HepG2 (cell line): ENCODE measurements at regions not wholly inside any gene's neighbourhood (a gene's known extent, or its start where the extent isn't known, plus 50 kb on each side); places are given as distances from the start of the nearest gene placed in this dataset.
"Not testable (repeated sequence)": the region's sequence is repeated elsewhere in the genome, so short reads cannot be mapped to it uniquely, and the experiment has no call there.

Experiments
- ATAC-seq: fragments of 200-7000 bp; cut with Tn5 transposase; 3 replicates; pipeline ENCODE4 v1.9.1; 2020; ENCODE audit warnings: mild to moderate bottlenecking, moderate library complexity
- BruUV-seq: library from RNA; stranded (reverse); fragments of 400-500 nt; replicated peaks from 2 replicates; lab custom pipeline; 2021; lab: Mats Ljungman, UMichigan
- CTCF ChIA-PET: fragments of 300-600 bp; formaldehyde crosslinking; extraction: SDS; loops from one replicate; lab custom pipeline; 2021; ENCODE audit warnings: low total read pairs, inconsistent platforms, low intra/inter-chr PET ratio; lab: Yijun Ruan, JAX
- POLR2A ChIA-PET: fragments of 350-600 bp; sonication (Branson Sonifier 250); formaldehyde crosslinking; loops from one replicate; lab custom pipeline; 2020; ENCODE audit warnings: antibody characterized with exemption, inconsistent platforms; lab: Yijun Ruan, JAX
- DNase-seq: peaks from one replicate; pipeline ENCODE4 v3.0.0-alpha.2; 2015; ENCODE audit warnings: low spot score
- FAIRE-seq: peaks from 3 replicates; lab custom pipeline; 2011; peaks lifted over from hg19 to GRCh38; lab: Jason Lieb, UNC
- H2AFZ ChIP-seq: one replicate; pipeline ENCODE4 v1.6.1; 2011; ENCODE audit warnings: low read length, inconsistent platforms
- H3K27ac ChIP-seq: fragments of 300-600 bp; 3 replicates; pipeline ENCODE4 v1.8.0; 2011; ENCODE audit warnings: mixed run types, mild to moderate bottlenecking, mixed read lengths, low read length, inconsistent platforms; ENCODE audit not compliant: insufficient read depth; ENCODE audit errors: extremely low read length
- H3K27me3 ChIP-seq, 2 experiments: fragments of 200-600 bp in 1 of 2; 2 replicates in 1 of 2; 3 replicates in 1 of 2; pipeline versions ENCODE4 v1.6.0 to v1.8.0; 2011; ENCODE audit warnings: low read length in 2 of 2, mild to moderate bottlenecking in 2 of 2, moderate library complexity in 2 of 2, inconsistent platforms in 1 of 2; ENCODE audit not compliant: insufficient read depth in 2 of 2, control insufficient read depth in 1 of 2
- H3K36me3 ChIP-seq, 2 experiments: fragments of 200-600 bp in 1 of 2; replicated peaks in 1 of 2; 2 replicates in 1 of 2; 3 replicates in 1 of 2; pipeline versions ENCODE4 v1.5.1 to v1.8.0; 2011; ENCODE audit warnings: low read length in 2 of 2, inconsistent platforms in 1 of 2; ENCODE audit not compliant: insufficient read depth in 2 of 2, control insufficient read depth in 1 of 2
- H3K4me1 ChIP-seq: 2 replicates; pipeline ENCODE4 v1.5.1; 2012; ENCODE audit warnings: low read length, inconsistent platforms; ENCODE audit not compliant: insufficient read depth
- H3K4me2 ChIP-seq: 2 replicates; pipeline ENCODE4 v1.6.0; 2011; ENCODE audit warnings: low read depth, low read length, inconsistent platforms
- H3K4me3 ChIP-seq, 3 experiments: fragments of 200-600 bp in 1 of 3; sonication (generic), shearing (Covaris generic) in 1 of 3; replicated peaks in 1 of 3; 2 replicates each; pipeline ENCODE4 v1.5.1; 2011 to 2016; ENCODE audit warnings: low read length in 3 of 3, inconsistent platforms in 2 of 3, low read depth in 2 of 3, mild to moderate bottlenecking in 2 of 3, control low read depth in 1 of 3, mixed read lengths in 1 of 3; ENCODE audit not compliant: insufficient read depth in 1 of 3
- H3K79me2 ChIP-seq: one replicate; pipeline ENCODE4 v1.6.1; 2011; ENCODE audit warnings: low read length, inconsistent platforms; ENCODE audit not compliant: insufficient read depth
- H3K9ac ChIP-seq: 2 replicates; pipeline ENCODE4 v1.6.0; 2011; ENCODE audit warnings: mild to moderate bottlenecking, low read depth, low read length, inconsistent platforms; ENCODE audit not compliant: insufficient read depth
- H3K9me3 ChIP-seq: 2 replicates; pipeline ENCODE4 v1.5.1; 2012; ENCODE audit warnings: mild to moderate bottlenecking, low read length
- H4K20me1 ChIP-seq: 2 replicates; pipeline ENCODE4 v1.6.0; 2011; ENCODE audit warnings: inconsistent platforms, mild to moderate bottlenecking, low read length, moderate library complexity; ENCODE audit not compliant: insufficient read depth
- ATF7 ChIP-seq, 2 experiments: fragments of 450-650 bp in 1 of 2; sonication (generic) in 1 of 2; formaldehyde crosslinking in 1 of 2; IDR thresholded peaks; 2 replicates each; pipeline versions ENCODE4 v1.4.0 to v1.6.1; 2016 to 2020; ENCODE audit warnings: antibody characterized with exemption in 1 of 2, mild to moderate bottlenecking in 1 of 2, missing genetic modification reagents in 1 of 2
- CREB1 ChIP-seq, 2 experiments: fragments of 450-650 bp in 1 of 2; IDR thresholded peaks; 2 replicates each; pipeline ENCODE4 v1.6.1; 2016 to 2017; ENCODE audit warnings: control low read depth in 1 of 2, mild to moderate bottlenecking in 1 of 2, missing compliant biosample characterization in 1 of 2, missing genetic modification characterization in 1 of 2
- ELF3 ChIP-seq: IDR thresholded peaks from 2 replicates; pipeline ENCODE4 v1.6.1; 2016; ENCODE audit warnings: missing genetic modification reagents, missing compliant biosample characterization
- FOSL2 ChIP-seq: sonication (generic); formaldehyde crosslinking; IDR thresholded peaks from 2 replicates; pipeline ENCODE4 v1.4.0; 2020; ENCODE audit warnings: missing genetic modification reagents
- FOXA3 ChIP-seq: IDR thresholded peaks from 2 replicates; pipeline ENCODE4 v1.6.1; 2016; ENCODE audit warnings: missing genetic modification reagents, missing compliant biosample characterization
- FOXO1 ChIP-seq: sonication (generic); formaldehyde crosslinking; IDR thresholded peaks from 2 replicates; pipeline ENCODE4 v1.4.0; 2020; ENCODE audit warnings: missing genetic modification reagents
- HHEX ChIP-seq: IDR thresholded peaks from 2 replicates; pipeline ENCODE4 v1.6.1; 2016; ENCODE audit warnings: control low read depth
- HMG20A ChIP-seq: IDR thresholded peaks from 2 replicates; pipeline ENCODE4 v1.6.1; 2016; ENCODE audit warnings: borderline replicate concordance
- HNF4A ChIP-seq: sonication (generic); formaldehyde crosslinking; IDR thresholded peaks from 2 replicates; pipeline ENCODE4 v1.4.0; 2020; ENCODE audit warnings: missing genetic modification reagents
- IRF2 ChIP-seq: IDR thresholded peaks from 2 replicates; pipeline ENCODE4 v1.6.1; 2018; ENCODE audit warnings: missing genetic modification reagents, missing compliant biosample characterization
- NFKBIZ ChIP-seq: IDR thresholded peaks from 2 replicates; pipeline ENCODE4 v1.6.1; 2018; ENCODE audit warnings: missing genetic modification reagents, missing compliant biosample characterization
- ZNF331 ChIP-seq: sonication (generic); formaldehyde crosslinking; IDR thresholded peaks from 2 replicates; pipeline ENCODE4 v1.4.0; 2020; ENCODE audit warnings: missing genetic modification reagents
- WGBS: methylation state at CpG from one replicate; pipeline ENCODE4 v1.1.6; 2017; ENCODE audit warnings: low lambda C conversion rate; 5-methylcytosine and 5-hydroxymethylcytosine counted together
- in situ Hi-C: cut with HindIII; loops from 2 replicates; pipeline ENCODE4 v1.10.0; 2017; ENCODE audit warnings: low pct_unique_long_range_greater_than_20kb; ENCODE audit not compliant: extremely low pct_ligation_motif_present
- intact Hi-C: fragments of 100-400 bp; cut with micrococcal nuclease; formaldehyde crosslinking; loops from one replicate; pipeline ENCODE4 v1.10.0; 2022; ENCODE audit not compliant: unreplicated experiment
- TF ChIP-seq, protein P1 (sequence below): sonication (generic); formaldehyde crosslinking; IDR thresholded peaks from 2 replicates; pipeline ENCODE4 v1.4.0; 2020; ENCODE audit warnings: missing genetic modification reagents
- TF ChIP-seq, protein P2 (sequence below): IDR thresholded peaks from 2 replicates; pipeline ENCODE4 v1.6.1; 2016

DNA sequence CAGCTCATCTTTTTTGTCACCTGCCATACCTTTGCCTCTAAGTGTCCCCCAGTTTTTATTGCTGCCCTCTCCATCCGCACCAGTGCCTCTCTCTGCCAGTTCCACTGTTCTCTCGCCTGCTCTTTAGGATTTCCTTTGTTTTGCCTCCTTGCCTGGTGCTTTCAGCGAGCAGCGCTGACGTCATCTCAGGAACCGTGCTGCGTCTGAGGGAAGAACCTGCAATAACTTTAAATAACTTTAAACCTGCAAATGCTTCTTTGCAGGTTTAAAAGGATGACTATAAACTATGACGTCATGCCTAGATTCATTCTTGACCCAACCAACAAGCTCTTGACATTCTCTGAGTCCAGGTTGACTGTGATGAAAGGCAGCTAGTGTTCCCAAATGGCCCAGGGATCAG lies 105.1 kb downstream of the LRRC74B start:
- ATAC-seq; H3K36me3 ChIP-seq; H4K20me1 ChIP-seq; H3K4me3 ChIP-seq; POLR2A ChIA-PET; H2AFZ ChIP-seq; H3K4me2 ChIP-seq; H3K9me3 ChIP-seq; H3K4me1 ChIP-seq; DNase-seq; BruUV-seq; CTCF ChIA-PET; in situ Hi-C loops; intact Hi-C loops; H3K27me3 ChIP-seq; H3K27ac ChIP-seq; FAIRE-seq; H3K79me2 ChIP-seq; H3K9ac ChIP-seq; TF ChIP-seq CREB1, ATF7 (CRISPR knock-in tag; IDR thresholded peaks at IDR 0.05): not testable (repeated sequence)
- TF ChIP-seq CREB1 (IDR thresholded peaks at IDR 0.05) (peak; percentile 92), ATF7 (IDR thresholded peaks at IDR 0.05) (peak; percentile 97)
- 79% methylated on average over 6 of the region's 8 CpGs for WGBS

DNA sequence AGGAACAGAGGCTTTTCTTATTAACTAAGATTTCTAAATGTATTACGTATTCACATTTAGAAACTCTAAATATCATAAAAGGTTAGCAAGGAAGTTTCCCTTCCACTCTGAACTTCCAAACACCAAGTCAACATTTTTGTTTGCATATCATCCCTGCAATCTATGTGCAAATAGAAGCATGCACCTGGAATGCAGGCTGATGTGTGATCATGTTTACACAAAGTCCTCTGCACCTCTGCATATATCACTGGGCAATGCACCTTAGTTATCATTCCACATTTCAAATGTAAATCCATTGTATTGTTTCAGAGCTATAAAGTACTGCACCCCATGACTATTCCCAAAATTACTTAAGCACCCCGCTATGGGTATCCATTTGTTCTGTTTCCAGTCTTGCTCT lies 142.1 kb downstream of the LRRC74B start:
- no CpG with 5 or more reads among the region's 2 CpGs for WGBS
- H3K27ac ChIP-seq, H4K20me1 ChIP-seq, FAIRE-seq, H3K4me3 ChIP-seq, H3K79me2 ChIP-seq, H3K4me1 ChIP-seq, H2AFZ ChIP-seq, ATAC-seq, H3K9me3 ChIP-seq, DNase-seq, H3K36me3 ChIP-seq, H3K9ac ChIP-seq, BruUV-seq, H3K4me2 ChIP-seq, POLR2A ChIA-PET, H3K27me3 ChIP-seq, in situ Hi-C loops, intact Hi-C loops, CTCF ChIA-PET: not testable (repeated sequence)
- TF ChIP-seq FOXA3 (CRISPR knock-in tag) (peak; percentile 92), HMG20A (CRISPR knock-in tag) (peak; percentile 69; the same call in 1 of the 2 replicates), NFKBIZ (0 out of 2 replicates have a peak, but pooled peaks have one; percentile 35), ZNF331 (CRISPR knock-in tag) (0 out of 2 replicates have a peak, but pooled peaks have one; percentile 31), HHEX (CRISPR knock-in tag) (peak; percentile 53; the same call in 1 of the 2 replicates), FOSL2 (CRISPR knock-in tag) (peak; percentile 46), FOXO1 (CRISPR knock-in tag) (peak; percentile 53; the same call in 1 of the 2 replicates), IRF2 (peak; percentile 38; the same call in 1 of the 2 replicates), HNF4A (CRISPR knock-in tag) (peak; percentile 31; the same call in 1 of the 2 replicates), ELF3 (CRISPR knock-in tag) (peak; percentile 30; the same call in 1 of the 2 replicates)
- TF ChIP-seq, protein P1, sequence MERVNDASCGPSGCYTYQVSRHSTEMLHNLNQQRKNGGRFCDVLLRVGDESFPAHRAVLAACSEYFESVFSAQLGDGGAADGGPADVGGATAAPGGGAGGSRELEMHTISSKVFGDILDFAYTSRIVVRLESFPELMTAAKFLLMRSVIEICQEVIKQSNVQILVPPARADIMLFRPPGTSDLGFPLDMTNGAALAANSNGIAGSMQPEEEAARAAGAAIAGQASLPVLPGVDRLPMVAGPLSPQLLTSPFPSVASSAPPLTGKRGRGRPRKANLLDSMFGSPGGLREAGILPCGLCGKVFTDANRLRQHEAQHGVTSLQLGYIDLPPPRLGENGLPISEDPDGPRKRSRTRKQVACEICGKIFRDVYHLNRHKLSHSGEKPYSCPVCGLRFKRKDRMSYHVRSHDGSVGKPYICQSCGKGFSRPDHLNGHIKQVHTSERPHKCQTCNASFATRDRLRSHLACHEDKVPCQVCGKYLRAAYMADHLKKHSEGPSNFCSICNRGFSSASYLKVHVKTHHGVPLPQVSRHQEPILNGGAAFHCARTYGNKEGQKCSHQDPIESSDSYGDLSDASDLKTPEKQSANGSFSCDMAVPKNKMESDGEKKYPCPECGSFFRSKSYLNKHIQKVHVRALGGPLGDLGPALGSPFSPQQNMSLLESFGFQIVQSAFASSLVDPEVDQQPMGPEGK = 0 out of 2 replicates have a peak, but pooled peaks have one; percentile 22
- TF ChIP-seq, protein P2, sequence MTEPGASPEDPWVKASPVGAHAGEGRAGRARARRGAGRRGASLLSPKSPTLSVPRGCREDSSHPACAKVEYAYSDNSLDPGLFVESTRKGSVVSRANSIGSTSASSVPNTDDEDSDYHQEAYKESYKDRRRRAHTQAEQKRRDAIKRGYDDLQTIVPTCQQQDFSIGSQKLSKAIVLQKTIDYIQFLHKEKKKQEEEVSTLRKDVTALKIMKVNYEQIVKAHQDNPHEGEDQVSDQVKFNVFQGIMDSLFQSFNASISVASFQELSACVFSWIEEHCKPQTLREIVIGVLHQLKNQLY (CRISPR knock-in tag) = peak; percentile 97
